ENCODE measurements at regions not wholly inside any gene's neighbourhood (a gene's known extent, or its start where the extent isn't known, plus 50 kb on each side); places are given as distances from the start of the nearest gene placed in this dataset.

GRCh38 chr18:29169599-29169998 is 992.7 kb upstream of the CDH2 start:
- TF ChIP-seq, protein P1, sequence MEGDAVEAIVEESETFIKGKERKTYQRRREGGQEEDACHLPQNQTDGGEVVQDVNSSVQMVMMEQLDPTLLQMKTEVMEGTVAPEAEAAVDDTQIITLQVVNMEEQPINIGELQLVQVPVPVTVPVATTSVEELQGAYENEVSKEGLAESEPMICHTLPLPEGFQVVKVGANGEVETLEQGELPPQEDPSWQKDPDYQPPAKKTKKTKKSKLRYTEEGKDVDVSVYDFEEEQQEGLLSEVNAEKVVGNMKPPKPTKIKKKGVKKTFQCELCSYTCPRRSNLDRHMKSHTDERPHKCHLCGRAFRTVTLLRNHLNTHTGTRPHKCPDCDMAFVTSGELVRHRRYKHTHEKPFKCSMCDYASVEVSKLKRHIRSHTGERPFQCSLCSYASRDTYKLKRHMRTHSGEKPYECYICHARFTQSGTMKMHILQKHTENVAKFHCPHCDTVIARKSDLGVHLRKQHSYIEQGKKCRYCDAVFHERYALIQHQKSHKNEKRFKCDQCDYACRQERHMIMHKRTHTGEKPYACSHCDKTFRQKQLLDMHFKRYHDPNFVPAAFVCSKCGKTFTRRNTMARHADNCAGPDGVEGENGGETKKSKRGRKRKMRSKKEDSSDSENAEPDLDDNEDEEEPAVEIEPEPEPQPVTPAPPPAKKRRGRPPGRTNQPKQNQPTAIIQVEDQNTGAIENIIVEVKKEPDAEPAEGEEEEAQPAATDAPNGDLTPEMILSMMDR (CRISPR knock-in tag; IDR thresholded peaks at IDR 0.05) = no peak
- TF ChIP-seq SRF (IDR thresholded peaks at IDR 0.05; ENCODE audit: low read depth, low read length) (no peak), DPF2 (CRISPR knock-in tag; IDR thresholded peaks at IDR 0.05; ENCODE audit: borderline replicate concordance, low read depth) (no peak), ZBTB20 (CRISPR knock-in tag; IDR thresholded peaks at IDR 0.05; ENCODE audit: borderline replicate concordance, low read depth) (no peak), BCL6 (CRISPR knock-in tag; IDR thresholded peaks at IDR 0.05) (no peak), ZNF704 (CRISPR knock-in tag; IDR thresholded peaks at IDR 0.05; ENCODE audit: borderline replicate concordance) (no peak)
